ENCODE measurements at regions not wholly inside any gene's neighbourhood (a gene's known extent, or its start where the extent isn't known, plus 50 kb on each side); places are given as distances from the start of the nearest gene placed in this dataset. TPM values are rescaled to one million over a fixed set of nuclear protein-coding genes. Genes with fewer than 3 reads are reported as not detected.

Small RNA genes lying in the stretch of these regions (small RNA-seq; reads per million reads assigned to genes)
- not detected for gene AL445193.1

All from body of pancreas (tissue), 1 donor.